DMS 273 (cell line): ENCODE measurements at regions not wholly inside any gene's neighbourhood (a gene's known extent, or its start where the extent isn't known, plus 50 kb on each side); places are given as distances from the start of the nearest gene placed in this dataset.

ENCODE experiments used
- DNase-seq: peaks from one replicate; lab custom pipeline; 2025; ENCODE audit not compliant: unreplicated experiment; lab: John Stamatoyannopoulos, UW

DNA sequence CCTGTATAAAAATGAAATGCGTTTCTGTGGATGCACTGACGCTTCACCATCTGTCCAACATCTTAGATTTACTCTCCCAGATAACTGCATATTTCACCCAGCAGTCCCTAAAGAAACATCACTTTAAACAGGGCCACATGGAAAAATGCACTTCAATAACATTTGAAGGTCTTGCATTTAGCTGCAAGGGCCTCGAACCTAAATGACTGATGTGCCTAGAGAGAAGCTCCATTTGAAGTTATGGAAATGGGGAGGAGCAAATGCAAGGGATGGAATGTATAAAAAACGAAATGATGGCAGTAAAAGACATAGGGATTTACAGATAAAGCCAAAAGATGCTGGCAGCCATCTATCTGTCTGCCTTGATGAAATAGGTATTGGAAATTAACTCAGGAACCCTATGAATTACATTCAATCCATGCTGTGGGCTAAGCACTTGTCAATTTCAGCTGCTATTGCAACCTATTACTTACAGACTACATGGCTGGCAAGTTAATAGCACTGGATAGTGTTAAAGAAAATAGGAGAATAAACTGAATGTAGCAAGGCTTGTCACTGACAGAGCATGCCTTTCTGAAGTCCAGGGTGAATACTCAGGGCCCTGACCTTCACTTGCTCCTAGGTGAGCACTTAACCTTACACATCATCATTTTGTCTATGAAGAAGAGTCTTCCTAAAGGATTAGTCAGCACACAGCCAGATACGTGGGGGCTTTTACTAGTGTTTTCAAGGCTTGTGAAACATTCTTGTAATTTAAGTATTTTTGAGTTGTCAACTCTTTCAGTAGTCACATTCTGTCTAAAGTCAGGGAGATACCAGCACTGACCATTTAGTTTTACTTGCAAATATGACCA is 963.4 kb downstream of the PCDH17 start:
- DNase-seq = no peak

DNA sequence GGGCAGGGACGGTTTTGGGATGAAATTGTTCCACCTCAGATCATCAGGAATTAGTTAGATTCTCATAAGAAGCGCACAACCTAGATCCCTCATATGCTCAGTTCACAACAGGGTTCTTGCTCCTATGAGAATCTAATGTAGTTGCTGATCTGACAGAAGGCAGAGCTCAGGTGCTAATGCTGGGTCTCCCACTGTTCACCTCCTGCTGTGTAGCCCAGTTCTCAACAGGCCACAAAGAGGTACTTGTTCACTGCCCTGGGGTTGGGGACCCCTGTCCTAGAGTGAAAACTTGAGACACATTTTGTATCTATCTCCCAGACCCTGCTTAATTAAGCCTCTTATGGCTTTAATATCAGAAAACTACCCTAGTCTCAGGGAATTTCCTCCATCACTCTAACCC is 966.0 kb downstream of the PCDH17 start:
- DNase-seq = no peak

DNA sequence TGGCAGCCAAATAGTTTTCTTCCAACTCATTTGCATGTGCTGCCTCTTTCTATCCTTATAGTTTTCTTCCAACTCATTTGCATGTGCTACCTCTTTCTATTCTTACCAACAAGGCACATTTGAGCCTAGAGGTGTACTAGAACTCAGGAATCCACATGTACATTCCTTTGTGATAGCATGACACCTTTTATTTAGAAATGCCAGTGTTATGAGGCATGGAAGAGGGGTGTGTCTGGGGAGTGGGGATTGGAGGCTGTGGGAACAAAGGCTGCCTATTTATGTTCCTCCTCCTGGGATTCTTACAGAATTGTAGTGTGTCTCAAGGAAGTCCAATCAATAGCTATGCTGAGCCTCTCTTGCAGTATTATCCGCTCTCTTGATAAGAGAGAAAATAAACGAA is 966.7 kb downstream of the PCDH17 start:
- no peak for DNase-seq

DNA sequence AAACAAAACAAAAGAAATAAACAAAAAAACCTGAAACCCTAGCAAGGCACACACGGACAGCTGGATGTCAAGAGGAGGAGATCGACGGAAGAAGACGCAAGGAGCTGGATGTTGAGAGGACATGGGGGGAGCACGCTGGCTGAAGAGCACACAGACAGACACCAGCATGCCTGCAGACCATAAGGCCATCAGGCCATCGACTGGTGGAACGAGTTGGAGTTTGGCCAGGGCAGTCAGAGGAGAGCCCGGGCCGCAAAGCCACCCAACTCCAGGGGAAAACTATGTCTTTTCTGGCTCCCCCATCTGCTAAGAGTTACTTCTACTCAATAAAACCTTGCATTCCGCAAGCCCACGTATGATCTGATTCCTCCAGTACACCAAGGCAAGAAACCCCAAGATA is 979.6 kb downstream of the PCDH17 start:
- DNase-seq = no peak

DNA sequence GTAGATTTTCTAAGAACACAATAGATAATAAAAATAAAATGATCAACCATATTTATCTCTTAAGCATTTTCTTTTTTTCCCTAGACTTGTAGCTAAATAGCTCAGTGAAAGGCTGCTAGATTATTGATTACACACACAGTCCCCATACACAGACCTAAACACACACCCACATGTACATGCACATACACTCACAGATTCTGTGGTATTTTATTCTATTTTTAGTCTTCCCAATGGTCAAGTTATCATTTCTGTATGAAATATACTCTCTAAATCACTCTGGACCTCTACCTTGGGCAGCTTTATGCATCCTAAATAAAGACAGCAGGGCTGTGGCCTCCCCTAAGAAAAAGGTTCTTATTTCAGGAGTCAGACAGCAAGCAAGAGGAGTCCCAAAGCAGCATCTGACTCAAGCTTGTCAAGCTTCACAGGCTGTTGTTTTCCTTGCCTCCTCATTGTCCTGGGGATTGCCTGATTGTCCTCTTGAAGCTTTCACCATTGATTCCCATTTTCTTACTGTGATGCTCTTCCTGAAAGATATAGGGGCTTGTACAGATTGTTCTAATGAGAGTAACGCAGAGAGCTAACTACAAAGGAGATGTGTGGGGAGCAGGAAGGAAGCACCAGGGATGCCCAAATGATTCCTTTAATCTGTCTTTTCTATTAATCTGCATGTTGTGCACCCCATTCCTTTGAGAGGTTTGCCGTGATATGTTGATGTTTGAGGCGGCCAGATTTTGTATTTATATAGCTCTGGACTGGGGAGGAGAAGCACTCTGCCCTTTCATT is 986.5 kb downstream of the PCDH17 start:
- no peak for DNase-seq

DNA sequence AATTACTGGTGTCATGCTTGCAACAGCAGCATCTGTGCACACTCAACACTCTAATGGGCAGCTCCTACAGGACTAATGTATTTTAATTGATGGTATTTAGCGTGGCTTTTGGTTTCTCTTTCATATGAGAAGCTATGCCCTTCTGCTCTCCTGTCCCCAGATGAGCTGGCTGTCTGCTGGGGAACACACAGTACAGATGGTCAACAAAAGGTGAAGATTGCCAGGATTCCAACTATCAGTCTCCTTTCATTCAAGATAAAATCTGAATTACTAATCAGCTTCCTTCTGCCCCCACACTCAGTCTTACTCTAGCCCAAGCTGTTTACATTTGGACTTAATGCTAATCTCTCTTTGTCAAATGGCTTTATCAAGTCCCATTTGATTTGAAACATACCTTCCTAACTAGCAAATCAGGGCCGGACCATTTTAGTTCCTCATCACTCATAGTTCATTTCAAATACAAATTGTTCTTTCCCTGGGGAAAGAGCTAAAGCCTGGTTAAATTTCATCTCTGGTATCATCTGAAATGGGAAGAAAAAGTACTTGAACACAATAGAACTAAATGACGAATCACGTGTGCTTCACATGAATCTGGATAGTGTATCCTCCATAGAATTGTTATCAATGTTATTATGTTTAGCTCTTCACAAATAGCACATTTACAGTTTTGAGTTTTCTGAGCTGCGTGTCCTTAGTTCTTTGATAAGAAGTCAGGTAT is 988.0 kb downstream of the PCDH17 start:
- peak; percentile 72 for DNase-seq

DNA sequence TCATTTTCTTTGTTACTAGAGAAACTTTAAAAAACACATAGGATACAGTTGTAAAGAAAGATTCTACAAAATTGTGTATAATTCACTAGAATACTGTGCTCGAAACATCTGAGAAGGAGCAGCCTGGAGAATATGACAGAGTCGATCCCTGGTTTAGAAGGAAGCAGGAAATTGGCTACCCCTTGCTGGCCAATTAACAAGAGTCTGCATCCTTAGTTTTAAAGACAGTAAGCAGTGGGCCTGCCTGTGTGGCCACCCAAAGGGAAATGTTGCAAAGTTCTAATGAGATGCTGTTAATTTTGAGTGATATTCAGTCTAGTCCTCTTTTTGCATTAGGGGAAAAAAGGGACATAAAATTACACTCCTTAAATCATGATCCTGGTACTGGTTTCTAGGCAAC is 988.6 kb downstream of the PCDH17 start:
- DNase-seq = peak; percentile 3

DNA sequence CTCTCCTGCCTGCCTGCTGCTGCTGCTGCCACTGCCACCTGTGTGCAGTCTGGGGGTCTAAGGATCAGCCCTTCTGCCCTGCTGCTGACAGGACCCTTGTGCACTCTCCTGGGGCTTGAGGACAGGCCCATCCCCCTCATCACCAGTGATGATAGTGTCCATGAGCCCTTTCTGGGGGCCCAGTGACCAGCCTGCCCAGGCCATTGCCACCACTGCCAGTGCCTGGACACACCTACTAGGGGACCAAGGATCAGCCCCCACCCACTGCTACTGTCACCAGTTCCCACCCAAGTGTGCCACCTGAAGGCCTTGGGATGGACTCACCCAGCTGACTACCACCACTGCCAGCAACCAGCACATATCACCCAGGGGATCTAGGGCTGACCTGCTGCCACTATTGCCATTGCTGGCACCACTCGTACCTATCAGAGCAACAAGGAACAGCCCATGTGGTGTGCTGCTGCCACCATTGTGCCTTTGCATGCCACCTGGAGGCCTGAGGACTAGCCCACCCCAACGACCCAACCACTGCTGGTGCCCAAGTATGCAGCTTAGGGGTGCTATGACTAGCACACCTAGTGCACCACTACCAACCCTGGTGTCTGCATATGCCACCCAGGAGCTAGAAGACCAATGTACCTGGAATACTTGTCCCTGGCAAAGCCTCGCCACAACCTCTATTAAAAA is 994.3 kb downstream of the PCDH17 start:
- no peak for DNase-seq

DNA sequence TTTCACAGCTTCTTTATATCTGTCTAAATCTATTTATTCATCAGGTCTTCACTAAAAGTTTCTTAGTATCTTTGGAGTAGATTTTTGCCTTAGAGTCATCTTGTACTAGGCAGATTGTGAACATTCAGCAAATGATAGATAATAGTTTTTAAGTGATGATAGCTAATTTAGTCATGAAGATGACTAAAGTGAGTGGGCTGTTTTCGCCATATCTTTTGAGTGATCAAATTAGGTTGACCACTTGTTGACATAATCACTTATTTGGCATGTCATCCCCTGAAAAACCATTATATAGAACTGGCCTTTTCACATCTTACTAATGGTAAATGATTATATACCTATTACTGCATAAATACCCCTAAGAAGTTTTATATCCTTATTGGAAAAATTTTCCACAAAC is 999.2 kb downstream of the PCDH17 start:
- DNase-seq = no peak

DNA sequence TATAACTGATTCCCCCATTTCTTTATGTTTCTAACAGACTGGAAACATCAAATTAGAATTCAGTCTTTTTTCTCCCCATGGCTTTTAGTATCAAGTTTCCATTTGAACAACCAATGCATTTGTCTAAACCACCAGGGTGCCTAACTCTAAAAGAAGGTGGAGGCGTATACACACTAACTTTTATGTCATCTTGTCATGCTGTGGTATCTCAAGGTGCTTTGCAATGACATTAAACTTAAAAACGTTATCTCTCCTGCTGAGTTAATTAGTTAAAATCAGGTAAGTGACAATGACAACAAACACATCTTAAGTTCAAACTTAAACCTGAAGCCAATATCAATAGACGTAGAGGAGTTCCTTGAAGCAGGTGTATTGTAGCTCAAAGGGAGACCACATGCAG is 1001.7 kb downstream of the PCDH17 start:
- DNase-seq = no peak

DNA sequence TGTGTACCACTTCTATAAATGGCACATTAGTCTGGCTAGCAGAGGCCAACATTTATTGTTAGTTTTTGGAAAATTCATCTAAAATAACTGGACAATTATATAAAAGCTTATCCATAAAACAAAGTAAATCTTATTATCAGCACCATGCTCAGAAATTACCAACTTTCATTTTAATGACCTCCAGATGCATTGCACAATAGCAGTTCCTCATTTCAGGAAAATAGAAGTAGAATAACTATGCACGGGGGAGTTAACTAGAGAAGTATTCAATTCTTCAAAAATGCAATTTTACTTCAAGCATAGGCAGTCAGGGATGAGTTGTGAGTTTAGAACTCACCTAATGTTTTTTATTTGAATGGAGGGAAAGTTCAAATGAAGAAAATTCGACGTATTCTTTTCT is 1023.5 kb downstream of the PCDH17 start:
- DNase-seq = no peak

DNA sequence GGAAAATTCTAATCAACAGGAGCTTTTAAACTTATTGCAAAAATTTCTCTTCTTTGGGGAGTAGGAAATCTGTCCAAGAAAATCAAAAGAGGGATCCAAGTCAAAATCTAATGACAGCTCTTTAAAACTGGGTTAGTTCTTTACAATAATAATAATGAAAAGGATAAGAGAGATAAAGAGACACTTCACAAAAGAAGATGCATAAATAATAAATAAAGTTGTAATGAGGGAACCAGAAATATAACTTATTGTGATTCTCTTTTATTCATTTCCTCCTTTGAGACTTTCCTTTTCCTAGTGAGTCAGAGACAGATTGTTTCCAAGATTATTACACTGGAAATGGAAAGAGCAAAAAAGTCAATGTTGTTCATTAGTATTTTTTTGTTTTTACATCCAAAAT is 1029.3 kb downstream of the PCDH17 start:
- DNase-seq = no peak

DNA sequence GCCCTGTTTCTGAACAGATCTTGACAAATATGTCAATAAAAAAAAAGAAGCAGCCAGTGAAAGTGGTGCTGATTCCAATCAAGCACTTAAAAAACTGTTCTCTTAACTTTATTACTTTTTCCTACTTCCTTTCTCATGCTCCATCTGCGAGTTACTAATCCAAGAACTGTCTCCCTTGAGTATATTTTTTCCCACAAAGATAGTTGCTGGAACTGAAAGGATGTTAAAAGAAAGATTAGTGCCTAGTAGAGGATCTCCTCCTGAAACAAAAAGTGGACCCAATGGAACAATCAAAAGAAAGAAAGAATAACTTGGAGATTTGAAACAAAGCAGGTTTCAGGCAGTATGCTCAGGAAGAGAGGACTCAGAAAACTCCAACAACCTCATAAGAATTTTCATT is 1034.8 kb downstream of the PCDH17 start:
- DNase-seq = no peak

DNA sequence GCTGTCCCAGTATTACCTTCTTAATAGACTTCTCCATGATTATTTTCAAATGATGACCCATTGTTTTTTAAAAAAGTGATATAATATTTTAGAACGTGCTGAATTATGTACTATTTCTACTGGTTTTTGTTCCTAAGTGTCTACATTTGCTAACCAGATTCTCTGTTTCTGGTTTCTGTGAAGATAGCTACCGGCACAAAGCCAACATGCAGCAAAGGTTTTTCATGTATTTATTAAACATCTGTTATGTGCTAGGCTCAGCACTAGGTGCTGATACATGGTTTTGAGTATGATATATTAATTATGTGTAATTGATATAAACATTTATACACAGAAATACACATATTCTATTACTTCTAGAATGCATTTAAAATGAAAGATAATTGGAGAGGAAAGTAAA is 1035.6 kb downstream of the PCDH17 start:
- DNase-seq = no peak

DNA sequence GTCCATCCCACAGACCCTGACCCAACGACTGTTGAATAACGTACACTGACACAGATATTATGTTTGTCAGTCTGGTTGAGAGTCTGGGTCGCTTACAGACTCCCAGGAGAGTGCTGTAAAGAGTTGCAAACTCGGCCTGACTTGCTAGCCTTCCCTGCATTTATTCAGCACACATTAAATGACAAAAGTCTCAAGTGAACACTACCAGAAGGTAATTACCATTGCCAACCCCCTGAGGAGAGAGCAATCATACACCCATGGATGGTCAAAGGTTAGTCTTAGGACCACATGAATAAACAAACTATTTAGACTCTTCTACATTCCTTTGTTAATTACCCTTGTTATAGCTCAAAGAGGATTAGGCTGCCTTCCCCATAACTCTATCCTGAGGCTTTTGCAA is 1048.6 kb downstream of the PCDH17 start:
- no peak for DNase-seq

DNA sequence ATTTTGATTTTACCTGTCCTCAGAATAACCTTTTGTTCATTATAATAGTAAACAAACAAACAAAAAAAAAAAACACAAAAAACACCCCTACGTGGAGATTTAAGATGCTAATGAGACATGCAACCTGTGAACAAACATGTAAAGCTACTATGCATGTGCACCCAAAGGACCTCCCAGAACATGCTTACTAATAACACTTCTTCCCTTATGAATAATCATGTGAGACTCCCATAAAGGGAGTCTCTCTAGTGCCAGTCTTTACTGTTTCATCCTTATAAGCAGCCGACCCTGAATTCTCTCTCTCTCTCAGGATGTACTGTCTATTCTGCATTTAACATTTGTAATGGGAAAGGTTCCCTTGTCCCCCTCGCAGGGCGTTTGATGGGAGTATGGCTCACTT is 1051.1 kb downstream of the PCDH17 start:
- no peak for DNase-seq

DNA sequence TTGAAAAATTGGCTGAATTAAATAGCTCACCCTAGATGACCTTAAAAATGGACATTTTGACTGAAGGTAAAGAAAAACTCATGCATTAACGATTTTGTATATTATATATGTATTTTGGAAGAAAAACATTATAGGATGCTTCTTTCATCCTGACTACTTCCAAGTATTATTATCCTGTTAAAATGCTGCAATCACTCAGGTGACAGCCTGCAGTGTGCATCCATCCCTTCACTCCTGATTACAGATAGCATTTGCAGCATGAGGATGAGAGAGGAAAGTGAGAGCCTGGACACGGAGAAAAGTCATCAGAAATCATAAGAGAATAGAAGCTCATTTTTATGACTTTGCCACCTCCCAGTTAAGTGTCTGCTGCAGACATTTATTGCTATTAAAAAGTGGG is 1055.6 kb downstream of the PCDH17 start:
- DNase-seq = no peak

DNA sequence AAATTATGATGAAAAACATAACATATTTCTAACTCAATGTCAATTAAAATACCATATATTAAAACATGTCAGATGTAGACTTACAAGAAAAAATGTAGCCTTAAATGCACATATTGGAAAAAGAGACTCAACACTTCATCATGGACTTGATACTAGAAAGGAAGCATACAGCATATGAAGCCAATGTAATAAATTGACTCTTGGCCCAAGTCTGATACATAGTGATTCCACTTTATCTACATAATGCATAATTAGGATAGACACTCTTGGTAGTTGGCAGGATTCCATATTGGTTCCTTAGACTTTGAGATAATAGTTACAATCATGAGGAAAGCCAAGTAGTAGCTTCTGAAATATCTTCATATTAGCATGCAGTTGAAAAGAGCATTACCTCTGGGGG is 1067.0 kb downstream of the PCDH17 start:
- DNase-seq = no peak

DNA sequence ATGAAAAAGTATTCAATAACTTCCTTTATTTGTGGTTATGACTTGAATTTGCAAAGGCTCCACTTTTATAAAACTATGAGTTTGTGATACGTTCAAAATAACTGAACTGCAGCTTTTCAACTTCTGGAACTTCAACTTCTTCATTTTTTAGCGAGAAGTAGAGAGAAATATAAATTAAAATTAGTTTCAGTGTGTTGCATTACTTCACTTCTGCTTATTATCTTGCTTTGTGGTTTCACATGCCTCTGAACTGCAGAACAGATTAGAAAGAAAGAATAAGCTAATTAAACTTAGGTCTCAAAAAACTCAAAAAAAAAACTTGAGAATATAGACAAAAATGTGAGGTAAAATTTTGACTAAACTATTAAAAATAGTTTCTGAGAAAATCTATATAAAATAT is 1073.4 kb downstream of the PCDH17 start:
- no peak for DNase-seq

DNA sequence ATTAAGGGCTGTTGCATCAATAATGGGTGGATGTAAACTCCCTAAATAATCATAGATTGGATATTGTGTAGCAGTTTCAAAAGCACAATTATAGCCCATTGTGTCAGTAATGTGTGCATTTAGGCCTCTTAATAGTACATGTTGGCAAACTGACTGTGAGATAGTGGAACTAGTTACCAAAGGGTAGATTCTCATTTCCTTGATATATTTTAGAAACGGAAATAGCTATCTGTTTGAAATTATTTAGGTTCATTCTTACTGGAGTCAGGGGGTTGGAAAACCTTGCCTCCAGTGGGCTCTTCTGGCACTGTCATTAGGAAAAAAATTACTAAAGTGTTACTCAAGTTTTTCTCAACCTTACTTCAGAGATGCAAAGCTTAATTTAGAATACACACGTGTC is 1074.9 kb downstream of the PCDH17 start:
- no peak for DNase-seq

DNA sequence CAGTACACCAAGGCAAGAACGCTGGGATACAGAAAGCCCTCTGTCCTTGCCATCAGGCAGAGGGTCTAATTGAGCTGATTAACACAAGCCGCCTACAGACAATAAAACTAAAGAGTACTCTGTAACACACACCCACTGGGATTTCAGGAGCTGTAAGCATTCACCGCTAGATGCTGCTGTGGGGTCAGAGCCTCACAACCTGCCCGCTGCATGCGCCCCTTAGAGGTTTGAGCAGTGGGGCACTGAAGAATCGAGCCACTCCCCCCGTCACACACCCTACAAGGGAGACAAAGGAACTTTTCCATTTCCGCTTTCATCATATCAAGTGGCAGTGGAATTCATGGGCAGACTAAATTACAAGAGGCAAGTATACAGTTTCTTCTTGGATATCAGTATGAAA is 1080.6 kb downstream of the PCDH17 start:
- DNase-seq = no peak
